SU-DHL-6 (cell line): ENCODE measurements at regions not wholly inside any gene's neighbourhood (a gene's known extent, or its start where the extent isn't known, plus 50 kb on each side); places are given as distances from the start of the nearest gene placed in this dataset.

Experiments used
- CTCF ChIP-seq: fragments of 200-600 bp; sonication (generic); IDR thresholded peaks from one replicate; pipeline ENCODE4 v1.5.1; 2017; ENCODE audit warnings: antibody characterized with exemption, mild to moderate bottlenecking, low read length, moderate library complexity; ENCODE audit not compliant: insufficient read depth, poor library complexity, severe bottlenecking
- EZH2phosphoT487 ChIP-seq: fragments of 200-600 bp; sonication (generic), shearing (Covaris generic); conservative IDR thresholded peaks from 2 replicates; pipeline ENCODE4 v1.6.1; 2018; ENCODE audit warnings: mild to moderate bottlenecking, antibody characterized with exemption, low read length, moderate library complexity, mixed read lengths

GRCh38 chr10:43926875-43927406 is 278.3 kb upstream of the ZNF32 start:
- TF ChIP-seq CTCF, result no peak
- TF ChIP-seq EZH2phosphoT487, result no peak
